ENCODE measurements at regions not wholly inside any gene's neighbourhood (a gene's known extent, or its start where the extent isn't known, plus 50 kb on each side); places are given as distances from the start of the nearest gene placed in this dataset.

DNA sequence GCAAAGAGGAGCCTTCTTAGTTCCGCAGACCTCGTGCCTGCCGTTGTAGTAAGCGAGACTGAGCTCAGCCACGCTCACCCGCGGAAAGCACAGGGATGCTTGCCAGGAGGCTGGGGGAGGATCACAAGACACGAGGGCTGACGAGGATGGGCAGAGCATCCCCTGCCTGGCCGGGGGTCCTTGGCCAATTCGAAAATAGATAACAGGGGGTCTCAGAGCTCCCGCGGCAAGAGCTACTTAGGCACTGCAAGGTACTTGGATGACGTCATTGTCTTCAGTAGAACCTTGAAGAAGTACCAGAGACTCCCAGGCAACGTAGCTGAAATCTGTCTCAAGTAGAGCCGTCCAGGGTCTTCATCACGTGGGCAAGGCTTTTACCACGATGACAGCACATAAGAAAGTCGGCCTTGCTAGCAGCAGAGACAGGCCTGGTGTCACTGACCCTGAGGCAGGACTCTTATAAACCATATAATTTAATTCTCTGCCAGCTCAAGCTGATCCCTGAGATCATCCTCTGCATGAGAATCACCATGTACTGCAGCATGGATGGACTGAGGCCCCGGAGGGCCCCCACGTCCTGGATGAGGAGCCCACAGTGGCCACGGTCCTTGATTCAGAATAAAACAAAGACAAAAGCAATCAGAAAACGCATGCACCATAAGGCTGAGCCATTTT is 81.9 kb downstream of the TMEM18 start:
- peaks cover 2% of the 10 kb centered on the region for H3K27me3 ChIP-seq (ENCODE audit: control insufficient read depth, insufficient read depth, low read length)
- TF ChIP-seq, protein P1, sequence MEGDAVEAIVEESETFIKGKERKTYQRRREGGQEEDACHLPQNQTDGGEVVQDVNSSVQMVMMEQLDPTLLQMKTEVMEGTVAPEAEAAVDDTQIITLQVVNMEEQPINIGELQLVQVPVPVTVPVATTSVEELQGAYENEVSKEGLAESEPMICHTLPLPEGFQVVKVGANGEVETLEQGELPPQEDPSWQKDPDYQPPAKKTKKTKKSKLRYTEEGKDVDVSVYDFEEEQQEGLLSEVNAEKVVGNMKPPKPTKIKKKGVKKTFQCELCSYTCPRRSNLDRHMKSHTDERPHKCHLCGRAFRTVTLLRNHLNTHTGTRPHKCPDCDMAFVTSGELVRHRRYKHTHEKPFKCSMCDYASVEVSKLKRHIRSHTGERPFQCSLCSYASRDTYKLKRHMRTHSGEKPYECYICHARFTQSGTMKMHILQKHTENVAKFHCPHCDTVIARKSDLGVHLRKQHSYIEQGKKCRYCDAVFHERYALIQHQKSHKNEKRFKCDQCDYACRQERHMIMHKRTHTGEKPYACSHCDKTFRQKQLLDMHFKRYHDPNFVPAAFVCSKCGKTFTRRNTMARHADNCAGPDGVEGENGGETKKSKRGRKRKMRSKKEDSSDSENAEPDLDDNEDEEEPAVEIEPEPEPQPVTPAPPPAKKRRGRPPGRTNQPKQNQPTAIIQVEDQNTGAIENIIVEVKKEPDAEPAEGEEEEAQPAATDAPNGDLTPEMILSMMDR (IDR thresholded peaks at IDR 0.05; ENCODE audit: insufficient read depth, low read length, poor library complexity, severe bottlenecking) = no peak
- no peak for DNase-seq (ENCODE audit: low read depth)
- no peak overlapping the region for H3K4me3 ChIP-seq (ENCODE audit: low read depth, low read length)
- H3K36me3 ChIP-seq (ENCODE audit: control insufficient read depth, insufficient read depth, low read length) = no peaks in the 10 kb centered on the region

DNA sequence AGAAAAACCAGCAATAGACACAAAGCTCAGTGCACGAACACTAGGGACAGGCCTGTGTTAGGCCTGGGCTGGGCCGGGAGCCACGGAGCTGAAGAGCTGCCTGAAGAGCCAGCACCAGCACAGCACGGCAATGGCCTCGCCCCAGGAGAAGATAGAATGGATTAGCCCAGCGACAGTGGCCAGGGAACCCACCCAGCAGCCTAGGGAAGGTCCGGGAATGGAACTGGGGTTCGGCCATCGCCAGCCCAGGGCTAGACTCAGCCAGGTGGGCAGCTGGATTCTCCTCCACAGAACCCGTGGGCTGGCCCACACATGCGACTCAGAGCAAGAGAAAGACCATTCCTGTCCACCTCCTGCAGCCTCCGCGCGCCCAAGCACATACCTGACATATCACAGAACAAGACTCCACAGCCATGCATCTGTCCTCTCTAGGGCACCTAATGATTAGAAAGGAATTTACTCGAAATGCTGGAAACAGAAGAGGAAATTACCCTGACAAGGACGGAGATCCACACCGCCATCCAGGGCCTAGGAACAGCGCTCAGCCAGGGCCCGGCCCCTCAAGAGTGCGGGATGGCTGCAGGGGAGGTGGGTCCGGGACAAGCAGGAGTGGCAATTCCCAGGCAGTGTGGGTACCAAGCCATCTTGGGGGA is 82.8 kb downstream of the TMEM18 start:
- DNase-seq (ENCODE audit: low read depth) = no peak
- Histone ChIP-seq H3K36me3 (ENCODE audit: control insufficient read depth, insufficient read depth, low read length) (no peaks in the 10 kb centered on the region), H3K27me3 (ENCODE audit: control insufficient read depth, insufficient read depth, low read length) (peaks cover 2% of the 10 kb centered on the region), H3K4me3 (ENCODE audit: low read depth, low read length) (no peak overlapping the region)
- TF ChIP-seq, protein P1 (IDR thresholded peaks at IDR 0.05; ENCODE audit: insufficient read depth, low read length, poor library complexity, severe bottlenecking) = no peak

DNA sequence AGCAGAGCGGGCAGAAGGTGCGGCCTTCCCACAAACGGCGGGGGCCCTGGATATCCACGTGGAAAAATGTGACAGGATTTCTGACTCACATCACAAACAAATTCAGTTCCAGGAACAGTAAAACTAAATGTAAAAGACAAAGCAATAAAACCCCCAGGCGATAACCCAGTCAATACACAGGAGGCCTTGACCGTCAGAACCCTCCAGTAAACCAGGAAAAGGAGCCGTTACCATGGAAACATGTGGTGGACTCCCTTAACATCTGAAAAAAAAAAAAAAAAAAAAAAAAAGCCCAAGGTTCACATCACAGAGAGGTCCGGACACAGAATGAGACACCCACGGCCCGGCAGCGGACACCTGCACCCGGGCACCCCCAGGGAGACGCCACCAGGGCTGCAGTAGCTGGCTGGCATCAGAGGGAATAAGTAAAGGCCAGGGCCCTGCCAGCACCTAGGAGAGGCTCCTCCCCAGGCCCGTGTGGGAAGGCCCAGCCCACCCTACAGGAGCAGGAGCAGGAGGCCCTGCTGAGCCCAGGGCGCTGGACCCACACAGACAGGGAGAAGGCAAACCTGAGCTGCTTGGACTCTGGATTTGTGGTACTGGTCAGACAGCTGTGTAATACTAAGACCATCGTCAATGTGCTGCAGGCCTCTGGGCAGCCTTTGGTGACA is 83.7 kb downstream of the TMEM18 start:
- peaks cover 2% of the 10 kb centered on the region for H3K27me3 ChIP-seq (ENCODE audit: control insufficient read depth, insufficient read depth, low read length)
- H3K36me3 ChIP-seq (ENCODE audit: control insufficient read depth, insufficient read depth, low read length) = no peaks in the 10 kb centered on the region
- no peak for DNase-seq (ENCODE audit: low read depth)
- no peak overlapping the region for H3K4me3 ChIP-seq (ENCODE audit: low read depth, low read length)
- TF ChIP-seq, protein P1 (IDR thresholded peaks at IDR 0.05; ENCODE audit: insufficient read depth, low read length, poor library complexity, severe bottlenecking) = no peak

DNA sequence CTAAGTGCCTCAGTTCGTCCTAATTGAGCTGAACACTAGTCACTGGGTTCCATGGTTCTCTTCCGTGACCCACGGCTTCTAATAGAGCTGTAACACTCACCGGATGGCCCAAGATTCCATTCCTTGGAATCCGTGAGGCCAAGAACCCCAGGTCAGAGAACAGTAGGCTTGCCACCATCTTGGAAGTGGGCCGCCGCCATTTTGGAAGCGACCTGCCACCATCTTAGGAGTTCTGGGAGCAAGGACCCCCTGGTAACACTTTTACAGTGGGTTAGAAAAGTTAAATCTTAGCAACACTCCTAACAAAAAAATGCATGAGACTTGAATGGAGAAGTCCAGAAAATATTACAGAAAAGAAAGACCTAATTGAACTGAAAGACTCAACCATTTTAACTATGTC is 84.5 kb downstream of the TMEM18 start:
- no peak for DNase-seq (ENCODE audit: low read depth)
- TF ChIP-seq, protein P1 (IDR thresholded peaks at IDR 0.05; ENCODE audit: insufficient read depth, low read length, poor library complexity, severe bottlenecking) = no peak
- H3K36me3 ChIP-seq (ENCODE audit: control insufficient read depth, insufficient read depth, low read length) = no peaks in the 10 kb centered on the region

DNA sequence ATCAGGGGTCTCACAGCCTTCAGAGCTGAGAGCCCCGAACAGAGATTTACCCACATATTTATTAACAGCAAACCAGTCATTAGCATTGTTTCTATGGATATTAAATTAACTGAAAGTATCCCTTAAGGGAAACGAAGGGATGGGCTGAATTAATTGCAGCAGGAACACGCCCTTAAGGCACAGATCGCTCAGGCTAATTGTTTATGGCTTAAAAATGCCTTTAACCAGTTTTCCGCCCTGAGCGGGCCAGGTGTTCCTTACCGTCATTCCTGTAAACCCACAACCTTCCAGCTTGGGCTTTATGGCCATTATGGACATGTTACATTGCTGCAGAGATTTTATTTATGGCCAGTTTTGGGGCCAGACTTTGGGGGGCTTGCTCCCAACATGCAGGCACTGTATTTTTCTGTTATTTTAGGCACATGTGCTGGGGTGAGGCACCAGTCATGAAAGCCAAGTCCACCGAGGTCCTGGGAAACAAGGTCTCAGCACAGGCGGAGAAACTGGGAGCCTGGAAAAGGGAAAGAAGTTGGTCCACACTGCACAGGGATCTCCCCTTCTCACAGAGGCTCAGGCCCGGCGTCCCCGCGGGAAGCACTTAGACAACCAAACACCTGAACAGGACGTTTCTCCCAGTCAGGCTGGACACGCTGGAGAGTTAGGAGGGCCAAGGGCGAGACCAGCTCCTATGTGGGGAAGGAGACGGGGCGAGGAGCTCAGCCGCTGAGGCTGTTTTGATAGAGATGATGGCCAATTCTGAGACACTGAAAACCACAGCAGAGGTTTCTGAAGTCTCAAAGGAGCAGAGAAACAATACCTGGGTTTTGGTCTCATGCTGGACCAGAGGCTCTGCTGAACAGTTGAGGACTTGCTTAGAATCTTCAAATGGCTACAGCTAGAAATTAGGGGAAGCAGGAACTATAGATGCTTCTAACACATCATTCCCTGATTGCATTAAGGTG is 86.7 kb downstream of the TMEM18 start:
- Histone ChIP-seq H3K36me3 (ENCODE audit: control insufficient read depth, insufficient read depth, low read length) (no peaks in the 10 kb centered on the region), H3K27me3 (ENCODE audit: control insufficient read depth, insufficient read depth, low read length) (peaks cover 2% of the 10 kb centered on the region), H3K4me3 (ENCODE audit: low read depth, low read length) (no peak overlapping the region)
- TF ChIP-seq, protein P1 (IDR thresholded peaks at IDR 0.05; ENCODE audit: insufficient read depth, low read length, poor library complexity, severe bottlenecking) = no peak
- DNase-seq (ENCODE audit: low read depth) = no peak

More for the DNA sequence above, 84.5 kb downstream of the TMEM18 start:
- peaks cover 2% of the 10 kb centered on the region for H3K27me3 ChIP-seq (ENCODE audit: control insufficient read depth, insufficient read depth, low read length)
- H3K4me3 ChIP-seq (ENCODE audit: low read depth, low read length) = no peak overlapping the region
